H7 (cell line): ENCODE measurements at regions not wholly inside any gene's neighbourhood (a gene's known extent, or its start where the extent isn't known, plus 50 kb on each side); places are given as distances from the start of the nearest gene placed in this dataset.

Experiments
- DNase-seq: peaks from one replicate; pipeline ENCODE4 v3.0.0; 2012
- H3K27me3 ChIP-seq: 2 replicates; pipeline ENCODE4 v1.6.0; 2011; ENCODE audit warnings: mild to moderate bottlenecking, low read length; ENCODE audit not compliant: control insufficient read depth, insufficient read depth
- H3K36me3 ChIP-seq: replicated peaks from 2 replicates; pipeline ENCODE4 v1.5.1; 2011; ENCODE audit warnings: low read length; ENCODE audit not compliant: control insufficient read depth, insufficient read depth
- H3K4me3 ChIP-seq: 2 replicates; pipeline ENCODE4 v1.5.1; 2011; ENCODE audit warnings: low read depth, mild to moderate bottlenecking, control low read depth, low read length, moderate library complexity; ENCODE audit not compliant: insufficient read depth

DNA sequence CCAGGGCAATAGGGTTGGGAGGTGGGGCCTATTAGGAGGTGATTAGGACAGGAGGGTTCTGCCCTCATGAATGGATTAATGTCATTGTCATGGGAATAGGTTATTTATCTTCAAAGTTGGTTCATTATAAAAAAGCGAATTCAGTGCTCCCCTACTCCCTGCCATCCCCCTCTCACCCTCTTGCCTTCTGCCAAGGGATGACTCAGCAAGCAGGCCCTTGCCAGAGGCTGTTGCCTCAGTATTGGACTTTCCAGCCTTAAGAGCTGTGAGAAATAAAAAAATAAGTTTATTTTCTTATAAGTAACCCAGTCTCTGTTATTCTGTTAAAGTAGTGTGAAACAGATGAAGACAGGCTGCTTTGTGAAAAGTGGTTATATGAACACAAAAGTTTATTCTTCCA, 381.1 kb upstream of the ZFP64 start:
- DNase-seq, result no peak
- H3K36me3 ChIP-seq, result no peaks in the 10 kb centered on the region
- H3K27me3 ChIP-seq, result no peaks in the 10 kb centered on the region
- H3K4me3 ChIP-seq, result no peak overlapping the region

- H3K4me3 ChIP-seq, result no peak overlapping the region
- no peaks in the 10 kb centered on the region for H3K27me3 ChIP-seq
- no peaks in the 10 kb centered on the region for H3K36me3 ChIP-seq
- DNase-seq, result no peak
Measured at GRCh38 chr20:52569201-52569600, 377.6 kb upstream of the ZFP64 start.

DNA sequence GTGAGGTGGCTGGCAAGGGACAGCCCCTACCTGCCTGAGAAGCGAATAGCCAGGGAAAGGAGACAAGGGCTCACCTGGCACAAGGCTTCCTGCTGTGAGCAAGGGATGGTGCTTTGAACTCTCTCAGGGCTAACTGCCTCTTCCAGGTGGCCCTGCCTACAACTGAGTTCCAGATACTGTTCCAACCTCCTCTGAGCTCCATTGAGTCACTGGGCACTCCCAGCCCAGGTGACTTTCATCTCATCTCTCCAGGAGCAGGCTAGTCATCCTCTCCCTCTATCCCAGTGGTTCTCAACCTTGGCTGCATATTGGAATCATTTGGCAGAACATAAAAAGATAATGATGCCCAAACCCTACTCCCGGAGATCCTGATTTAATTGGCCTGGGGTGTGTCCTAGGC, 374.0 kb upstream of the ZFP64 start:
- no peak overlapping the region for H3K4me3 ChIP-seq
- no peaks in the 10 kb centered on the region for H3K27me3 ChIP-seq
- no peak for DNase-seq
- no peaks in the 10 kb centered on the region for H3K36me3 ChIP-seq

GRCh38 chr20:52564594-52564993, 373.0 kb upstream of the ZFP64 start:
- Histone ChIP-seq H3K4me3 (no peak overlapping the region), H3K27me3 (no peaks in the 10 kb centered on the region), H3K36me3 (no peaks in the 10 kb centered on the region)
- no peak for DNase-seq

GRCh38 chr20:52552181-52552872, 360.7 kb upstream of the ZFP64 start:
- H3K27me3 ChIP-seq, result no peaks in the 10 kb centered on the region
- no peak overlapping the region for H3K4me3 ChIP-seq
- H3K36me3 ChIP-seq, result no peaks in the 10 kb centered on the region
- peak; percentile 9 for DNase-seq

- no peak for DNase-seq
- Histone ChIP-seq H3K27me3 (no peaks in the 10 kb centered on the region), H3K4me3 (no peak overlapping the region)
Measured at GRCh38 chr20:52542131-52542530, 350.6 kb upstream of the ZFP64 start.

GRCh38 chr20:52540509-52540908, 348.9 kb upstream of the ZFP64 start:
- H3K27me3 ChIP-seq, result no peaks in the 10 kb centered on the region
- H3K36me3 ChIP-seq, result no peaks in the 10 kb centered on the region
- H3K4me3 ChIP-seq, result no peak overlapping the region
- no peak for DNase-seq

More at GRCh38 chr20:52542131-52542530, 350.6 kb upstream of the ZFP64 start:
- H3K36me3 ChIP-seq, result no peaks in the 10 kb centered on the region

DNA sequence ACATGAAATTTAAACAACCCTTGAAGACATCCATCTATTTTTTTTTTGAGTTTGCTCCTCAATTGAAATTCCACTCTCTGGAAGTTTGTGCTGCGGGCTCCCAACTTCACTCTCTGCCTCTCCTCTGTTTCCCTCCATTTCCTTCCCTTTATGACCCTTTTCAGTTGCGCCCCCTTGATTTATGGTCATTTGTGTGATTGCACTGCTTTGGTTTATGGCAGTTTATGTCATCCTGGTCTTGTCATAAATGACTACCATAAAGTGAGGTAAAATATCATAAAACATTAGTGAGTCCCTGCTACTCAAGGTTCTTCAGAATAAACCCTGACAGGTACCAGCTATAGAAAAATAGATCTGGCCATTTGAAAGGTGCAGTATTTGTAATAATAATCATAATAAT, 348.3 kb upstream of the ZFP64 start:
- H3K27me3 ChIP-seq, result no peaks in the 10 kb centered on the region
- no peaks in the 10 kb centered on the region for H3K36me3 ChIP-seq
- no peak for DNase-seq
- no peak overlapping the region for H3K4me3 ChIP-seq

- Histone ChIP-seq H3K27me3 (no peaks in the 10 kb centered on the region), H3K4me3 (no peak overlapping the region), H3K36me3 (no peaks in the 10 kb centered on the region)
- DNase-seq, result no peak
Measured at GRCh38 chr20:52536841-52537400, 345.3 kb upstream of the ZFP64 start.

- no peaks in the 10 kb centered on the region for H3K36me3 ChIP-seq
- H3K4me3 ChIP-seq, result no peak overlapping the region
- no peak for DNase-seq
- no peaks in the 10 kb centered on the region for H3K27me3 ChIP-seq
Measured at GRCh38 chr20:52536040-52536439, 344.5 kb upstream of the ZFP64 start.

- DNase-seq, result no peak
- H3K36me3 ChIP-seq, result no peaks in the 10 kb centered on the region
- no peaks in the 10 kb centered on the region for H3K27me3 ChIP-seq
- H3K4me3 ChIP-seq, result no peak overlapping the region
Measured at GRCh38 chr20:52534616-52535015, 343.0 kb upstream of the ZFP64 start.

DNA sequence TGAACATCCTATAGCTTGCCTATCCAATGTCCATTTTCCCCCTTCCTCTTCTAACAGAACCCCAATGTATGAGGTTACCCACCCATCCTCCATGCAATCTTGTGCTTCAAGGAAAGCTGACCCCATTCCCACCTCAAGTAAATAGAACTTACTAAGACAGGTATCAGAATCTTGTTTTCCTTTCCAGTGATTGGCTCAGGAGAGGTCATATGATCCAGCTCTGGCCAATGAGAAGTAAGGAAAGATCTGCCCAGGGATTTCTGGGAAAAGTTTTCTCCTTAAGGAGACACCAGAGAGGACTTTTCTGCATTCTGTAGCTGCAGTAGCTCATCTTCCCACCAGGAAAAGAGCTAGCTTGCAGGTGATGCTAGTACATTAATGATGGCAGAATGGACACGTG, 341.8 kb upstream of the ZFP64 start:
- no peak overlapping the region for H3K4me3 ChIP-seq
- H3K36me3 ChIP-seq, result no peaks in the 10 kb centered on the region
- no peak for DNase-seq
- H3K27me3 ChIP-seq, result no peaks in the 10 kb centered on the region

- H3K4me3 ChIP-seq, result no peak overlapping the region
- no peak for DNase-seq
Measured at GRCh38 chr20:52532674-52533073, 341.1 kb upstream of the ZFP64 start.

GRCh38 chr20:52530571-52530970, 339.0 kb upstream of the ZFP64 start:
- DNase-seq, result no peak
- H3K27me3 ChIP-seq, result no peaks in the 10 kb centered on the region
- H3K36me3 ChIP-seq, result no peaks in the 10 kb centered on the region
- H3K4me3 ChIP-seq, result no peak overlapping the region

More at GRCh38 chr20:52532674-52533073, 341.1 kb upstream of the ZFP64 start:
- Histone ChIP-seq H3K36me3 (no peaks in the 10 kb centered on the region), H3K27me3 (no peaks in the 10 kb centered on the region)

DNA sequence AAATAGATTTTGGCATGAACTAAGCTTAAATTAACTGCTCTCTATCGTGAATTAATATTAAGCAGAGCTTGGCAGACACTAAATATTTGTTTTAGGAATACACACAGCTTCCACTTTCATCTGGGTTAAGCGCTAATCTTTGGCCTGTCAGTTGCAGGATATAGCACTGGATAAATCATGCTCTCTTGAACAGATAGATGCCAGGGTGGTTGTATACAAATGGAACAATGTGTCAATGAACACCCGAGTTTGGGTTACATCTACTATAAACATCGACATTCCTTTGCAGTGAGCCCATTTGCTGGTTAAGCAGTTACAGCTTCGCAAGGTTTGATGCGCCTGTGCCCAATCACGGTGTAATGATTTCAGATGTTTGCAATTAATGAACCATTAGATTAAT, 338.2 kb upstream of the ZFP64 start:
- no peaks in the 10 kb centered on the region for H3K27me3 ChIP-seq
- H3K4me3 ChIP-seq, result no peak overlapping the region
- no peaks in the 10 kb centered on the region for H3K36me3 ChIP-seq
- DNase-seq, result no peak

- no peaks in the 10 kb centered on the region for H3K27me3 ChIP-seq
- H3K36me3 ChIP-seq, result no peaks in the 10 kb centered on the region
- H3K4me3 ChIP-seq, result no peak overlapping the region
- no peak for DNase-seq
Measured at GRCh38 chr20:52524861-52525260, 333.3 kb upstream of the ZFP64 start.
